Left ventricle myocardium inferior (tissue), 1 donor: ENCODE measurements at regions not wholly inside any gene's neighbourhood (a gene's known extent, or its start where the extent isn't known, plus 50 kb on each side); places are given as distances from the start of the nearest gene placed in this dataset.

Experiments
- DNase-seq: peaks from one replicate; pipeline ENCODE4 v3.0.0-alpha.2; 2020
- H3K27ac ChIP-seq: fragments of 200-600 bp; replicated peaks from 2 replicates; pipeline ENCODE4 v1.8.0; 2021
- H3K27me3 ChIP-seq: fragments of 200-600 bp; 2 replicates; pipeline ENCODE4 v1.8.0; 2021; ENCODE audit warnings: low read depth
- H3K36me3 ChIP-seq: fragments of 200-600 bp; 2 replicates; pipeline ENCODE4 v1.8.0; 2021
- H3K4me1 ChIP-seq: fragments of 200-600 bp; 2 replicates; pipeline ENCODE4 v1.8.0; 2021
- H3K4me3 ChIP-seq: fragments of 200-600 bp; 2 replicates; pipeline ENCODE4 v1.8.0; 2021; ENCODE audit warnings: mild to moderate bottlenecking, moderate library complexity
- H3K9me3 ChIP-seq: fragments of 200-600 bp; replicated peaks from 2 replicates; pipeline ENCODE4 v1.8.0; 2021
- intact Hi-C: fragments of 100-400 bp; cut with micrococcal nuclease; formaldehyde crosslinking; loops from one replicate; pipeline ENCODE4 v1.11.0; 2022
- TF ChIP-seq, protein P1 (sequence below): fragments of 200-600 bp; IDR thresholded peaks from 2 replicates; pipeline ENCODE4 v1.8.0; 2021; ENCODE audit warnings: antibody characterized with exemption, mild to moderate bottlenecking, borderline replicate concordance
- donor health status: DM: no; HTN: yes; CAD: no; lungs with severe emphysema.

DNA sequence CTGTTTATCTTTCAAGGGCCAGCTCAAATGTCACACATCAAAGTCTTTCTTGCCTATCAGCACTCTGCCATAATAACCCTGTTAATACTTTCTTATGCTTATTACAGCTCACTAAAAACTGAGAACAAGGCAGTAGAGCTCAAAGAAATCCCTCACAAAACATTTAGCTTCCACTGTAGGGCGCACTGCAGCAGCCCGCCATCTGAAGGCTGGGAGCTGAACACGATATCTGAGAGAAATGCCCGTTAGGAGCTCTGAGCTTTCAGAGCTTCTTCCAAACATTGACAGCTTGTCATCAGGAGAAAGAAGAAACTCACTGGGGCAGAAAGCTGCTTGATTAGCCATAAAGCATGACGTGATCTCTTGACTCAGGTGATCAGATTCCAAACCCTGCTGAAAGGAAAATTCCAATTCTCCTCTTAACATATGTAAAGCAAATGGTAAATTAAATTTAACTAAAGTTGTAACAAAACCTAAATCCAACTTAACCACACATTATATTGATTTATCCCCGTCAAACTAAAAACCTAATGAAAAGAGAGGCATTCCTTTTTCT lies 175.7 kb downstream of the C12orf50 start:
- TF ChIP-seq, protein P1, sequence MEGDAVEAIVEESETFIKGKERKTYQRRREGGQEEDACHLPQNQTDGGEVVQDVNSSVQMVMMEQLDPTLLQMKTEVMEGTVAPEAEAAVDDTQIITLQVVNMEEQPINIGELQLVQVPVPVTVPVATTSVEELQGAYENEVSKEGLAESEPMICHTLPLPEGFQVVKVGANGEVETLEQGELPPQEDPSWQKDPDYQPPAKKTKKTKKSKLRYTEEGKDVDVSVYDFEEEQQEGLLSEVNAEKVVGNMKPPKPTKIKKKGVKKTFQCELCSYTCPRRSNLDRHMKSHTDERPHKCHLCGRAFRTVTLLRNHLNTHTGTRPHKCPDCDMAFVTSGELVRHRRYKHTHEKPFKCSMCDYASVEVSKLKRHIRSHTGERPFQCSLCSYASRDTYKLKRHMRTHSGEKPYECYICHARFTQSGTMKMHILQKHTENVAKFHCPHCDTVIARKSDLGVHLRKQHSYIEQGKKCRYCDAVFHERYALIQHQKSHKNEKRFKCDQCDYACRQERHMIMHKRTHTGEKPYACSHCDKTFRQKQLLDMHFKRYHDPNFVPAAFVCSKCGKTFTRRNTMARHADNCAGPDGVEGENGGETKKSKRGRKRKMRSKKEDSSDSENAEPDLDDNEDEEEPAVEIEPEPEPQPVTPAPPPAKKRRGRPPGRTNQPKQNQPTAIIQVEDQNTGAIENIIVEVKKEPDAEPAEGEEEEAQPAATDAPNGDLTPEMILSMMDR: no peak
- intact Hi-C loops: no loop called here

DNA sequence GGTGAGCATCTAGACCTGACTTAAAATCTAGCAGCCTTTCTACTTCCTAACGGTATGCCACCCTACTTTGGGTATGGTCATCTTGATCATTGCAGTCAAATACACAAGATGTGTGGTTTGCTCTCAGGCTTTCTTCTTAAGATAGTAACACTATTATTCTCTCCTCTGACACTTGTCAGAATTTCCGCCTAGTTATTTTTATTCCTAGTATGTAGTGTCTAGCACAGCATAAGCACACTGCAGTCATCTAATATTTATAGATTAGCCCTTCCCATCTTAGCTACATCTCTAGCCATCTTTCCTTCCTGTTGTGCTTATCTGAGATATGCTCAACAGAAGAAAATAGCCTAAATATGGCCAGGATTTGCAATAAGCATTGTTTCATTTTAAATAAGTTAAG lies 180.1 kb downstream of the C12orf50 start:
- Histone ChIP-seq H3K4me1 (no peaks in the 10 kb centered on the region), H3K27ac (no peak overlapping the region), H3K4me3 (no peak overlapping the region), H3K9me3 (peaks cover 8% of the 10 kb centered on the region), H3K36me3 (no peaks in the 10 kb centered on the region), H3K27me3 (no peaks in the 10 kb centered on the region)
- DNase-seq: no peak
- TF ChIP-seq, protein P1: no peak
- intact Hi-C loops: no loop called here

More for the DNA sequence above, 175.7 kb downstream of the C12orf50 start:
- Histone ChIP-seq H3K9me3 (peaks cover 9% of the 10 kb centered on the region), H3K4me1 (no peaks in the 10 kb centered on the region), H3K36me3 (no peaks in the 10 kb centered on the region), H3K27me3 (no peaks in the 10 kb centered on the region), H3K27ac (no peak overlapping the region), H3K4me3 (no peak overlapping the region)
- no peak for DNase-seq

DNA sequence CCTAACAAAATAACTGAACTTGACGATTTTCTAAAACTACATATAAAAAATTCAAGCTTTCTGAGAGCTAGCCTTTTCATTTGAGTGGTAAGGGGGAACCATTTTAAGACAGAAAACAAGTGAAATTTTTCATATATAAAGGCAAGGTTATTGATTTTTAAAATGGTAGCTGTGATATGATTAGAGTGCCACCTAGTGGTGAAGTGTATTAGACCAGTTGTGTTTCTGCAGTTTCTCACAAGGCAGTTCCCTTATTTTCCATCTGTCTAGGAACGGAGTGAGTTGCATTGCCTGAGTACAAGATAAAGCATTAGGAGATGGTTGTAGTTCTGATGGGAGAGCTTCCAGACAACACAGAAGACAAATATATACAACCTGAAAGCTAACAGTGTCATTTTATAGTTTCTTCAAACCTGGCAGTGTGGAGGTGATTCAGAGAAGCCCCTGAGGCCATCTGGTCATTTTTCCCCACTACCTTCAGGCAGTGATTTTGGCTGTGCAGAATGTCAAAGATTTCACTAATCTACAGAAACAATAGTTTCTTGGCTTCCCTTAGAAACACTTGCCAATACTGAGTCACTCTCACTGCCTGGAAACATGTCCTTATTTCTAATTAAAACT lies 180.8 kb downstream of the C12orf50 start:
- Histone ChIP-seq H3K36me3 (no peaks in the 10 kb centered on the region), H3K9me3 (peaks cover under 1% of the 10 kb centered on the region), H3K4me3 (no peak overlapping the region), H3K27me3 (no peaks in the 10 kb centered on the region), H3K27ac (no peak overlapping the region), H3K4me1 (no peaks in the 10 kb centered on the region)
- DNase-seq: no peak
- intact Hi-C loops: no loop called here
- TF ChIP-seq, protein P1: peak; percentile 83

DNA sequence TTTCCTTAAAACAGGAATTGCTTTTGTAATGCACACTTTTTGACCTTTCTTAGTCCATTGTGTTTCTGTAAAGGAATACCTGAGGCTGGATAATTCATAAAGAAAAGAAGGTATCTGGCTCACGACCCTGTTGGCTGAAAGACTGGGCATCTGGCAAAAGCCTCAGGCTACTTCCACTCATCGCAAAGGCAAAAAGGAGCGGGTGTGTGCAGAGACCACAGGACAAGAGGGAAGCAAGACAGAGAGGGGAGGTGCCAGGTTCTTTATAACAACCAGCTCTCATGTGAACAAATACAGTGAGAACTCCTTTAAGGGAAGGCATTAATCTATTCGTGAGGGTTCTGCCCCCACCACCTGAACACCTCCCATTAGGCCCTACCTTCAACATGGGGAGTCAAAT lies 182.1 kb downstream of the C12orf50 start:
- H3K36me3 ChIP-seq: no peaks in the 10 kb centered on the region
- no peaks in the 10 kb centered on the region for H3K27me3 ChIP-seq
- no peaks in the 10 kb centered on the region for H3K9me3 ChIP-seq
- no peaks in the 10 kb centered on the region for H3K4me1 ChIP-seq
- TF ChIP-seq, protein P1: no peak
- no peak for DNase-seq
- H3K27ac ChIP-seq: no peak overlapping the region
- no peak overlapping the region for H3K4me3 ChIP-seq
- intact Hi-C loops: no loop called here

DNA sequence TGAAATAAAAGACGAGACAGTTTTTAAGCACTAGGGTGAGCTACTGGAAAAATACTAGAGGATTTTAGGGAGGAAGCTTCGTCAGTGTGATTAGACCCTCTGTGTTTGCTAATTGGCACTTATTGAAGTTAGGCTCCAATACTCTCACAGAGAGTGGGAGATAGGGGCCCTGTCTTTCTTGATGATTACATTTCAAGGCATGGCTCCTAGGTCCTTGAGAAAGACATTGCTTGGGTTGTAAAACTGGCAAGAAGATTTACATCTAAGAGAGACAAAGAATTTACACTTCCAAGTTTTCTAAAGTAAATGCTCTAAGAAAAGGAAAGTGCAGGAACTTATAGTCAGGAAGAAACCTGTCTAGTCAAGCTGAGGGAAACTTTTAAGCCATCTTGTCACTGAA lies 183.2 kb downstream of the C12orf50 start:
- intact Hi-C loops: no loop called here
- no peak overlapping the region for H3K27ac ChIP-seq
- TF ChIP-seq, protein P1: no peak

More for the DNA sequence above, 183.2 kb downstream of the C12orf50 start:
- DNase-seq: no peak
- H3K9me3 ChIP-seq: no peaks in the 10 kb centered on the region
- no peaks in the 10 kb centered on the region for H3K27me3 ChIP-seq
- no peaks in the 10 kb centered on the region for H3K4me1 ChIP-seq
- no peaks in the 10 kb centered on the region for H3K36me3 ChIP-seq
- no peak overlapping the region for H3K4me3 ChIP-seq
